Heart left ventricle (tissue), 13 donors: ENCODE measurements at regions not wholly inside any gene's neighbourhood (a gene's known extent, or its start where the extent isn't known, plus 50 kb on each side); places are given as distances from the start of the nearest gene placed in this dataset.

Experiments
- POLR2A ChIP-seq, 2 donors: fragments of 450-650 bp; IDR thresholded peaks; one replicate each; pipeline ENCODE4 v1.6.1; 2017; ENCODE audit warnings: antibody characterized with exemption in 2 of 2, mild to moderate bottlenecking in 2 of 2, moderate library complexity in 2 of 2
- TF ChIP-seq, protein P1 (sequence below), 12 donors: fragments of 200-600 bp; sonication (generic) in 4 of 12; IDR thresholded peaks; one replicate each; pipeline versions ENCODE4 v1.5.0 to v1.8.0; 2018 to 2022; ENCODE audit warnings: antibody characterized with exemption in 12 of 12, mild to moderate bottlenecking in 5 of 12
- donor health status: ischemic (EF 13 %, LVEDD 7.1; RV severe dilation, severe dysfunction).
- donor health status: DM: no; HTN: yes; CAD: no.
- donor health status: DM: no; HTN: no; CAD: no.
- donor health status: ischemic (EF 25% LVEDD 6.9; RV normal size, moderate dysfunction).
- donor health status: ischemic (EF 25% LVEDD 5.7; RV mildly dilated, moderate dysfunction).
- donor health status: ischemic (EF 35%, LVEDD 5.7; RV mildly dilated, moderate dysfunction).
- donor health status: nonischemic (EF 11% LVEDD 7.7; RV severe dilation, severe dysfunction).
- donor health status: DM: yes; HTN: yes; CAD: no.
- donor health status: PGD.
- donor health status: ischemic (EF 29% LVEDD 5.4; RV normal size, mild dysfunction).
- donor health status: nonischemic (EF 23%, LVEDD 6.1; RV moderate dilation, normal function).

DNA sequence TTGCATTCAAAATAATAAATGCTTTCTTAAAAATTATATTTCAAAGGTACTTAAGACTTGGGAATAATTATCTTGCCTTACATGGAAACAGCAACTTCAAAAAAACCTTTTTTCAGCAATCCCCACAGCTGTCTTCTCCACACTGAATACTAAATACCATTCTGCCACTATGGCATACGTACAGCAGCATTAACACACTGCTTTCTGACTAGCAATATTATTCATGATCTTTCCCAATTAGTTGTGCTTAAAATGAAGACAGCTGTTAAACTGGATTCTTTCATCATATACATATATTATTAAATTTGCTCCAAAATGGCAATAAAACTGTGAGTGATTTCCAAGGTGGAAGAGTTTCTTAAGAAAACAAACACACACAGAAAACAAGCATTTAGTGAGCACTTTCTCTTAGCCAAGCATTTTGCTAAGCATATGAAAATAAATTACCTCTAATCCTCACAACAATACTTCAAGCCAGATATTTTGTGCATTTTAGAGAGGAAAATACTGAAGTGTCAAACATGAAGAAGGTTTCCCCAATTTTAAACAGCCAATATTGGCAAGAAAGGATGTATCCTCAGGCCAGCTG lies 609.5 kb downstream of the SLITRK1 start:
- TF ChIP-seq, protein P1, sequence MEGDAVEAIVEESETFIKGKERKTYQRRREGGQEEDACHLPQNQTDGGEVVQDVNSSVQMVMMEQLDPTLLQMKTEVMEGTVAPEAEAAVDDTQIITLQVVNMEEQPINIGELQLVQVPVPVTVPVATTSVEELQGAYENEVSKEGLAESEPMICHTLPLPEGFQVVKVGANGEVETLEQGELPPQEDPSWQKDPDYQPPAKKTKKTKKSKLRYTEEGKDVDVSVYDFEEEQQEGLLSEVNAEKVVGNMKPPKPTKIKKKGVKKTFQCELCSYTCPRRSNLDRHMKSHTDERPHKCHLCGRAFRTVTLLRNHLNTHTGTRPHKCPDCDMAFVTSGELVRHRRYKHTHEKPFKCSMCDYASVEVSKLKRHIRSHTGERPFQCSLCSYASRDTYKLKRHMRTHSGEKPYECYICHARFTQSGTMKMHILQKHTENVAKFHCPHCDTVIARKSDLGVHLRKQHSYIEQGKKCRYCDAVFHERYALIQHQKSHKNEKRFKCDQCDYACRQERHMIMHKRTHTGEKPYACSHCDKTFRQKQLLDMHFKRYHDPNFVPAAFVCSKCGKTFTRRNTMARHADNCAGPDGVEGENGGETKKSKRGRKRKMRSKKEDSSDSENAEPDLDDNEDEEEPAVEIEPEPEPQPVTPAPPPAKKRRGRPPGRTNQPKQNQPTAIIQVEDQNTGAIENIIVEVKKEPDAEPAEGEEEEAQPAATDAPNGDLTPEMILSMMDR (IDR thresholded peaks at IDR 0.05): no peak
- no peak for TF ChIP-seq POLR2A (IDR thresholded peaks at IDR 0.05)
